Medulla oblongata (tissue), 1 donor: ENCODE measurements at regions not wholly inside any gene's neighbourhood (a gene's known extent, or its start where the extent isn't known, plus 50 kb on each side); places are given as distances from the start of the nearest gene placed in this dataset.
"Not testable (repeated sequence)": the region's sequence is repeated elsewhere in the genome, so short reads cannot be mapped to it uniquely, and the experiment has no call there.

Experiments
- DNase-seq: peaks from one replicate; pipeline ENCODE4 v3.0.0-alpha.2; 2015; ENCODE audit errors: extremely low spot score

GRCh38 chr2:220695397-220696279 lies 876.5 kb downstream of the EPHA4 start:
- no peak for DNase-seq

GRCh38 chr2:220696280-220696669 lies 875.8 kb downstream of the EPHA4 start:
- no peak for DNase-seq

GRCh38 chr2:220697011-220697410 lies 875.1 kb downstream of the EPHA4 start:
- no peak for DNase-seq

- no peak for DNase-seq
These were observed 871.0 kb downstream of the EPHA4 start for GRCh38 chr2:220701115-220701514.

GRCh38 chr2:220703279-220703678 lies 868.8 kb downstream of the EPHA4 start:
- no peak for DNase-seq

GRCh38 chr2:220704081-220704480 lies 868.0 kb downstream of the EPHA4 start:
- no peak for DNase-seq

GRCh38 chr2:220704810-220705209 lies 867.3 kb downstream of the EPHA4 start:
- no peak for DNase-seq

- DNase-seq, result no peak
These were observed 866.4 kb downstream of the EPHA4 start for GRCh38 chr2:220705678-220706077.

GRCh38 chr2:220707261-220707660 lies 864.8 kb downstream of the EPHA4 start:
- DNase-seq, result no peak

- DNase-seq, result no peak
These were observed 863.7 kb downstream of the EPHA4 start for GRCh38 chr2:220708366-220708765.

- no peak for DNase-seq
These were observed 854.8 kb downstream of the EPHA4 start for GRCh38 chr2:220717283-220717682.

- DNase-seq, result no peak
These were observed 835.3 kb downstream of the EPHA4 start for GRCh38 chr2:220736778-220737177.

GRCh38 chr2:220743203-220743602 lies 828.9 kb downstream of the EPHA4 start:
- no peak for DNase-seq

- DNase-seq, result no peak
These were observed 827.2 kb downstream of the EPHA4 start for GRCh38 chr2:220744861-220745260.

GRCh38 chr2:220745682-220746081 lies 826.4 kb downstream of the EPHA4 start:
- no peak for DNase-seq

GRCh38 chr2:220747736-220748135 lies 824.4 kb downstream of the EPHA4 start:
- no peak for DNase-seq

GRCh38 chr2:220748875-220749479 lies 823.1 kb downstream of the EPHA4 start:
- DNase-seq, result no peak

GRCh38 chr2:220753486-220753885 lies 818.6 kb downstream of the EPHA4 start:
- no peak for DNase-seq

- no peak for DNase-seq
These were observed 815.5 kb downstream of the EPHA4 start for GRCh38 chr2:220756653-220757052.

- not testable (repeated sequence) for DNase-seq
These were observed 813.7 kb downstream of the EPHA4 start for GRCh38 chr2:220758376-220758775.

- no peak for DNase-seq
These were observed 807.9 kb downstream of the EPHA4 start for GRCh38 chr2:220764171-220764570.

- DNase-seq, result no peak
These were observed 804.4 kb downstream of the EPHA4 start for GRCh38 chr2:220767591-220768255.
